HUDEP-2 (cell line): ENCODE measurements at regions not wholly inside any gene's neighbourhood (a gene's known extent, or its start where the extent isn't known, plus 50 kb on each side); places are given as distances from the start of the nearest gene placed in this dataset.
"Not testable (repeated sequence)": the region's sequence is repeated elsewhere in the genome, so short reads cannot be mapped to it uniquely, and the experiment has no call there.

ENCODE experiments used
- DNase-seq, 76 experiments: peaks; one replicate each; lab custom pipeline; 2025; ENCODE audit not compliant: unreplicated experiment in 76 of 76; lab: John Stamatoyannopoulos, UW

GRCh38 chr17:20840987-20841865 lies 201.6 kb downstream of the USP22 start:
- not testable (repeated sequence) for DNase-seq

GRCh38 chr17:20842012-20842411 lies 200.8 kb downstream of the USP22 start:
- DNase-seq = not testable (repeated sequence)

- not testable (repeated sequence) for DNase-seq
These were observed 199.6 kb downstream of the USP22 start for GRCh38 chr17:20843261-20843660.

GRCh38 chr17:20843799-20844553 lies 198.8 kb downstream of the USP22 start:
- peak in 29 of 76 experiments; percentile 2 to 46 (median 8) for DNase-seq

- DNase-seq = not testable (repeated sequence)
These were observed 193.9 kb downstream of the USP22 start for GRCh38 chr17:20848869-20849443.

- not testable (repeated sequence) for DNase-seq
These were observed 191.1 kb downstream of the USP22 start for GRCh38 chr17:20851591-20852238.

- peak in 8 of 76 experiments; percentile 1 to 19 (median 4) for DNase-seq
These were observed 190.4 kb downstream of the USP22 start for GRCh38 chr17:20852239-20852989.

- DNase-seq = no peak
These were observed 189.8 kb downstream of the USP22 start for GRCh38 chr17:20852990-20853370.

GRCh38 chr17:20855910-20856470 lies 186.8 kb downstream of the USP22 start:
- DNase-seq = not testable (repeated sequence)

GRCh38 chr17:20866444-20867209 lies 176.2 kb downstream of the USP22 start:
- not testable (repeated sequence) for DNase-seq

GRCh38 chr17:20867436-20867937 lies 175.3 kb downstream of the USP22 start:
- peak in 11 of 76 experiments; percentile 1 to 36 (median 11) for DNase-seq

- not testable (repeated sequence) for DNase-seq
These were observed 174.7 kb downstream of the USP22 start for GRCh38 chr17:20867938-20868661.

- DNase-seq = not testable (repeated sequence)
These were observed 174.2 kb downstream of the USP22 start for GRCh38 chr17:20868662-20869007.

GRCh38 chr17:20873173-20873572 lies 169.6 kb downstream of the USP22 start:
- DNase-seq = not testable (repeated sequence)

- DNase-seq = not testable (repeated sequence)
These were observed 169.0 kb downstream of the USP22 start for GRCh38 chr17:20873688-20874328.

- DNase-seq = not testable (repeated sequence)
These were observed 165.4 kb downstream of the USP22 start for GRCh38 chr17:20877384-20877783.

GRCh38 chr17:20890338-20890737 lies 152.5 kb downstream of the USP22 start:
- no peak for DNase-seq

- DNase-seq = not testable (repeated sequence)
These were observed 147.4 kb downstream of the USP22 start for GRCh38 chr17:20895426-20895825.
